ENCODE measurements at regions not wholly inside any gene's neighbourhood (a gene's known extent, or its start where the extent isn't known, plus 50 kb on each side); places are given as distances from the start of the nearest gene placed in this dataset.
A peak's percentile ranks its signal among the peaks of the same experiment; 100 is the strongest.

DNA sequence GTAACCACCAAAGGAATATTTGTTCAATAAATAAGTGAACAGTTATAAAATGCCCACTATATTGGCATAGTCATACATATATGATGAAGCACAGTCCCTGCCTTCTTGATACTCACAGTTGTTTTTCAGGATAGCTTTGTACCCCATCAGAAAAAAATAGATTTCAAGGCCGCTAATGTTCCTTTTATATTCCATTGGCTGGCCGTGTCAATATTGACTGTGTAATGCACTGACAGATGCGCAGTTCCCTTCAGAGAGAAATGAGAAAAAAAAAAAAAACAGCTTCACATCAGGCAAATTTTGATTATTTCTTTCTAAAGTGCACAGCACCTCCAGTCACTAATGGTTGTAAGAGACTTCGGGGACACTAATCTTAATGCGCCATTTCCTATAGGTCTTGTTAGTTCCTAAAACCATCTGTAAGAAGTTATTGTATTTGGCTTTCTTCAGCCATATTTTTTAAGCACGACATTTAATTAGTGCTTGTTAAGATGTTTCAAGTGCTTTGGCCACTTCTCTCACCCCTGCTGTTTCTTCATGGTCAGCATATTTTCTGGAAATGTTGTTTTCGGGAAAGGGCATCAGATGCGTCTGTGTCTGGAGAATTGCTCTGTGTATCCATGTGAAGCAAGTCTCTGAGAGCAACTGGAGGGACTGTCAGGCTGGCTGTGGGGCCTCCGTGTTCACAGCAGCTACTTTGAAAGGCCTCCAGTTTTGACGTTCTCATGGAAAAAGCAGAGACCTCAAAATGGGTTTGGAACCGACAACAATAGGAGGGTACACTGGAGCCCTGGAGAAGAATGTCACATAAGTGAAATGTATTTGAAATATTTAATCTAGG lies 378.3 kb downstream of the MTX2 start:
- no peak for DNase-seq (ENCODE audit: low read depth, low spot score)

DNA sequence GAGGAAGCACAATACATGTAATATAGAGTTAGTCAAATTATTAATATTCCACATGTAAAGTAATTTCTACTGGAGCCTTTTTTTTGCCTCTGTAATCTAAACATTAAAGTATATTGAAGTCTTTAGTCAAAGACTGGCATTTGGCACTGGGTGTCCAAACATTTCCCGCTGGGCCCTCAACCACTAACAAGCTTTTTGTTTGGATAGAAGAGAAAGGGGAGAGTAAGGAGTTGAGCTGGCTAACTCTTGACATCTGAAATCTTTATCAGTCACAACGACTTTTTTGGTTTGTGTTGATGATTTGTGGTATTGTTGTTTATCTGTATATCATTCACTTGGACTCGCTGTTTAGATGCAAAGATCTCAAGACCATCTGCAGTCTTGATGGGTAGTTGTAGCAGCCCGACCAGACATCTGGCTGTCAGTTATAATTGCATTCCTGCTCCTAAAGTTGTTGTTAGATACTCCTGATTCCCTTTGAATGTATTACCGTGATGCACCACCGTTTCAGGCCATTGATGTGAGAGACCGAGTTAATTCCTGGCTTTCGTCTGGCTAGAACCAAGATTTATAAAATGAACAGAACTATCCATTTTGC lies 379.6 kb downstream of the MTX2 start:
- no peak for DNase-seq (ENCODE audit: low read depth, low spot score)

DNA sequence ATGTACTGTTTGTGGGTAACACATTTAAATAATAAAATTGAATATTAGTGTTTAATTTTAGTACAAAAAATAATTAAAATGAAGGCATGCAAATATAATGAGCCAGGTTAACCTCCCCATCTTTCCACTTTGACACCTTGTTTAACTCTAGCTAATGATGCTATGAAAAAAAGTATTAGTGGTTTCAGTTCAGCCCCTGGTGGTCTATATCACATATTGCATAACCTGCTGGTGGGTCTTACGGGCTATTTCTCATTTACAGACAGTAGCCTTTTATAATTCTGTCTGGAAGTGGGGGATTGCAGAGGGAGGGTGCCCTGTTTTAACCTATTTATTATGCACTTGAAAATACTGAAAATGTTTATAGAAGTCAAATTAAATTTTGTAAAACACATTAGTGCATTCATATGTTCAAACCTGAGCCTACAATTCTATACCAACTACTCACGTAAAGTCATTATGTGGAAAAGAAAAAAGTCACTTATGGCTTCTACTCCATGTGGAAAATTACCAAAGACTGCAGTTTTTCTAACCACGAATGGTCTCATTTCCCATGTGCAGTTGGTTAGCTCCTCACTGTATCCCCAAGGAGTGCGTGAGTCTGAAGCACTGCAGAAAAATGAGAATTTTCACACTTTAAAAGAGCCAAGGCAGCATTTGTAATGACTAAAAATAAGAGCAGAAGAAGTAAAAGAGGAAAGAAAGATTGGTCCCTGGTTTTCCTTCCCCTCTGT lies 381.0 kb downstream of the MTX2 start:
- no peak for DNase-seq (ENCODE audit: low read depth, low spot score)

DNA sequence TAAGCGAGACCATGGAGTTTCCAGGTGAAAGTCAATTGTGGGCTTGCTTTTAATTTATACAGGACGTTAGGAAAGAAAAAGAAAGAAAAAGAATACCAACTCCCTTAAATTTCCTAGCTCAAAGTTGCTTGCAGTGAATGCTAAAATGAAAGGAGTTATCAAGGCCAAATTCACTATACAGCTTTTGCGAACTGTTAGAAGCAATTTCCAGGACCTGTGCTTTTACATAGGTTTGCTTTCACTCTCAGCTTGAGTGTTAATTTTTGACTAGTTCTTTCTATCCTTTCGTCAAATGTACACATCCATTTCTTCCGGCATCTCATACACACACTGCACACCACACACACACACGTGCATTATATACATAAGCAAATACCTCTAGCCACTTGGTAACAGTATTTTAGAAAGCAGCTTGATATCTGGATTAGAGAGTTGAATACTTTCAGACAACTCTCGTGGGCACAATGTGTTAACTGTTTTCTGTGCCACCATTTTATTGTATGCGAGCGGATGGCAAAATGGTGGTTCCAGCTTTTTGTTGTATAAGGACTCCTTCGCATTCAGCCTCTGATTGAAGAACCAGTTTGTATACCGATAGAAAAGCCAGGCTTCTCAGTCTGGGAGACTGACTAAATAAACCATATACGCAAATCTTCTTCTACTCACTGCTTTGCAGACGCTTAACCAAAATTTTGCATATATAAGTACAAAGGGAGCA lies 381.8 kb downstream of the MTX2 start:
- DNase-seq (ENCODE audit: low read depth, low spot score), result no peak

DNA sequence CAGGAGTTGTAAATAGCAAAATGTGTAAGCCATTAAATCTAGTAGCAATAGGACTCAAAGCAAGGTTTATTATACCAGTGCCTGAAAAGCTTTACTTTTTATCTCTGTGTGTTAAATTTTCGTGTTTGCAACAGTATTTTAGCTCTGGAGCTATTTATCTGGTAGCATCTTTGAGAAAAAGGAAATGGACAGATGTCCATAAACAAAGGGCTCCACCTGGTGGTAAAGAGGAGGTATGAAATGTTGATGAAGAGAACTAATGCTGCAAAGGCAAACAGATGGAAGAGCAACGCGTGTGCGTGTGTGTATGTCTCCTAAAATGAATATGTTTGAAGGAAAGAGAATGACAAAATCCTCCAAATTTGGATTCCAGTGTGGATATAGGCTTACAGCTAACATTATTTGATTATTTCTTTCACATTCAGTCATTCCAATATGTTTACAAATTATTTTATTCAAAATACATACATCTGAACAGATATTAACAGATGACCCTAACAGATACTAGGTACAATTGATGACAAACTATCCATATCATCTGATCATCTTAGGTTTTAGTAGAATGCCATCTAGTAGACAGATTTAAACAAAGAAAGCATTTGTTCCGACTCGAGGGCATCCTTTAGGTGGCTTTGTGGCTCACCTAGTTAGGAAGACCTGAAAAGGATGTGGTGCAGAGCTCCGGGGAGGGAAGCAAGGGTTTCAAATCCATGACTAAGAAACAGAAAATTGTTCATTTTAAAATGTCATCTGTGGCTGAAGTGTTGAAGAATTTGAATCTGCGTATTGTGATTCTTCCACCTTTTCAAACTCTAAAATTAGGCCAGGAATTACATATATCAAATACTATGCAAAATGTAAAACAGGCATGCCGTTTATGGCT lies 383.3 kb downstream of the MTX2 start:
- no peak for DNase-seq (ENCODE audit: low read depth, low spot score)

DNA sequence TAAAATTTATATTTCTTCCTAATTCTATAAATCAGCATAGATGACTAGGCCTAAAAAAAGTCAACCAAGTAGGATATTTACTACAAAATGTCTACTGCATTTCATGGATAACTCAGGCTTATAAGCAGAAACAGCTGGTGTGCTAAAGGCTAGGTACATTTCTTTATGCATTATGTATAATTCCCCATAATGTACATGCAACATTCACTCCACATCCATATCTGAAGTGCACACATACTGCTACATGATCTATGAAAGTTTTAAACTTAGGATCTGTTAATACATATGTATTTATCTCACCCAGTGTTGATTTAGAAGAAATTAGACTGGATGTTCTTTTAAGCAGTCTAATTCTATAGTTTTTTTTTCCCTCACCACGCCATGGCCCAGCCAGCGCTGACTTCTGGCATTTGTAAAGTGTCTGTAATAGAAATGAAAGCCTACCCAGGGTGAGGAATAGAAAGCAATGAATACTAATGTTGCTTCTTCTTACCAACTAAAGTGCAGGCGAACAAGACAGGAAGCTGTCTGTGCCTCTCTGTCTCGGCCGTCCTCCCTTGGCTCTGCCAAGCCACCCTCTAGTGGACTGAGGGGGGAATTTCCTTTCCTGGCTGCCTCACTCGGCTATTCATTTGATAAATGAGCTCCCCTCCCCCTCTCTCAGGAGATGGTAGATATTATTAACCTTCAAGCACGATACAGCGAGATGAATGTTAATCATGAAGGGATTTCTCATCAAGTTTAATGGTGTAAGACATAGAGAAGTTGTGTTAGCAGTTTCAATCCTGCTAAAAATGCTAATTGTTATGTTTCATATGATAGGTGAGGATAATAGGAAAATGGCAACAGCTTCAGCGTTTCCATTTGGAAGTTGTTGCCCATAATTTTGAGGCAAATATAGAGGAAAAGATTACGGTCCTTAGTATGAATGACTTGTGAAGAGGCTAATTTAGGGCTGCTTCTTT lies 384.5 kb downstream of the MTX2 start:
- peak; percentile 48 for DNase-seq (ENCODE audit: low read depth, low spot score)

DNA sequence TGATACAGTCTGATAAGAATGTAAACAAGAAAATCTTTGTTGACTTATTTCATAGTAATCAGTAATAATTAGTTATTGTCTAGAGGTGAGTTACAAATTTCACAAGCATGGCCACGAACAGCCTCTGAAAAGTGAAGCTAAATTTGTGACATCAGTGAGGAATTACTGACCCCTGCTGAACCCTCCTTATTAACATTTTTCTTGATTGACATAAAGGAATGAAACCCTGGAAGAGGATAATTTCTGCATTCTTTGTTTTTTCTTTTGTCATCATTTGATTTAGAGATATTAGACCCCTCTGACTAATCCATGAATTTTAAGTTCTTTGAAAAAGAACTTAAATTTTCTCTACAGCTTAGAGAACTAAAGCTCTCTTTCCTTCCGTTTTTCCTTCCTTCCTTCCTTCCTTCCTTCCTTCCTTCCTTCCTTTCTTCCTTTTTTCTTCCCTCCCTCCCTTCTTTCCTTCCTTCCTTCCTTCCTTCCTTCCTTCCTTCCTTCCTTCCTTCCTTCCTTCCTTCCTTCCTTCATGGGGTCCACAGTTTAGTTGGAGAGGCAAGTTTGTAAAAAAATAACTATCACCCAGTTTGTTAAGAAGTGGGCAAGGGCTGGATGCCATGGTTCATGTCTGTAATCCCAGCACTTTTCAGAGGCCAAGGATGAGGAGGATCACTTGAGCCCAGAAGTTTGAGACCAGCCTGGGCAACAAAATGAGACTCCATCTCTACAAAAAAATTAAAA lies 387.0 kb downstream of the MTX2 start:
- no peak for DNase-seq (ENCODE audit: low read depth, low spot score)

DNA sequence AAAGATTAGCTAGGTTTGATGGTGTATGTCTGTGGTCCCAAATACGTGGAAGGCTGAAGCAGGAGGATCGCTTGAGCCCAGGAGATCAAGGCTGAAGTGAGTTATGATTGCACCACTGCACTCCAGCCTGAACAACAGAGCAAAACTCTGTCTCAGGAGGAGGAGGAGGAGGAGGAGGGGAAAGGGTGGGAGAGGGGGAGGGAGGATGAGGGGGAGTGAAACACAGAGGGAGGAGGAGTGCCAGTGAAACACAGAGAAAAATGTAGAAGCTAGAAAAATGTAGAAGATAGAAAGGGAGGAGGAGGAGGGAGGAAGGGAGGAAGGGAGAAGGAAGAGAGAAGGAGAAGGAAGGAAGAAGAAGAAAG lies 387.5 kb downstream of the MTX2 start:
- no peak for DNase-seq (ENCODE audit: low read depth, low spot score)

DNA sequence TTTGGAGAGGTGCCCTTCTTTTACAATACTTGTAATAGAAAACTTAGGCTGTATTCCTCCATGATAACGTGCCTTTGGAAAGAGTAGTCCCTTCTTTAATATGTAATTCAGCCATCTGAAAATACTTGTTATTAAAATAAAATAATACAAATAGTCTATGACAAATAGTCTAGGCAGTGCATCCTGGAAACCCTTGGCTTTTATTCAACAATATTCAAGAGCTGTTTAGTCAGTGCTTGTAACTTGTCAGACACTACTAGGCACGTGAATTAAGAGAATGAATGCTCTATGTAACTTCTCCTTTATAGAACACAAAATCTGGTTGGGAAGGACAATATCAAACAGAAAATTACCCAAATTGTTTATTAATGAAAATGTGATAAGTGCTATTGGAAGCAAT lies 388.2 kb downstream of the MTX2 start:
- DNase-seq (ENCODE audit: low read depth, low spot score), result no peak

DNA sequence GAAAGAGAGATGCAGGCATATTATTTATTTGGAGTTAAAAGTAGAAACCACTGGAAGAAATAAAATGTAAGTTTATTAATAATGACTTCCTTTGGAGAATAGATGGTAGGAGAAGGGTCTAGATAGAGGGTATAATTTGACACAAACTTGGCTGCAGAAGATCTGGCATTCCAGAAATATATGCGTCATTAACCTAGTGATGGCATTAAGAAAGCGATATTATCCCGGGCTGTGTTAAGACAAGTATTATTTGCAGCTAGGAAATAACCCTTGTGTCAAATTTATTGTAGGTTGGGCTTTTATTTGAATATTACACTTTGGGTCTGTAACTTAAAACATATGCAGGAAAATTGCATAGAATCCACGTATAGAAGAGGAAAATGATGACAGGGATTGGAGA lies 389.5 kb downstream of the MTX2 start:
- DNase-seq (ENCODE audit: low read depth, low spot score), result no peak

DNA sequence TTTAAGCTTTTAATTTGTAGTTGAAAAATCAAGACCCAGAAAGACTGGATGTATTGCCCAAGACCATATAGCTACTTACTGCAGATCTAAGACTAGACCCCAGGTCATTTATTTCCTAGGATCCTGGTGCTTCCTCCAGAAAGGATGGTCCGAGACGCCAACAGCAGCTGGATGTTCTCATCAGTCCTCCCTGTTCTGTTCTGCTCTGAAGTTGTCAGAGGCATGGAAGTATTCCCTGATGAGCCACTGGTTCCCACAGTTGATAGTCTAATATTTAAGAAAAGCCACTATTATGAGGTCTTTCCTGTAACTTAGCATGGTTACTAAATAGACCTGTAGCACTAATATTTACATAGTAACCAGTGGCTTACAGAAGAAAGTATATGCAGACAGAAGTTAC lies 393.5 kb downstream of the MTX2 start:
- no peak for DNase-seq (ENCODE audit: low read depth, low spot score)

DNA sequence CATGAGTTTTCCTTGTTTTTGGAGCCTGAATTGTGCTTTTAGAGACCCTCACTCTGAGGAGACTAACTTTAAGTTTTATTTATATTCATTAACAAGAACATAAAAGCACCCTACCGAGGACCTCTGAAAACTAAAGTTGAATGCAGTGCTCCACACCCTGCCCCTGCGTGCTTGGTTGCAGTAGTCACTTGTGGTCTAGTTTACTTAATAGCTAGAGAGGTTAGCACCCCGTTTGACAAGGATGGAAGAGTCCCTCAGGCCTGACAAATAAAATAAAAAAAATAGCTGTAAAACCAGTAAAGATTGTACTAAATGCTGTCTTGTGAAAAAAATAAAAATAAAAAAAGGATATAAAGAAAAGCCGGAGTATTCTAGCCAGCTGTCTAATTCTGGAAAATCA lies 395.2 kb downstream of the MTX2 start:
- DNase-seq (ENCODE audit: low read depth, low spot score), result no peak

DNA sequence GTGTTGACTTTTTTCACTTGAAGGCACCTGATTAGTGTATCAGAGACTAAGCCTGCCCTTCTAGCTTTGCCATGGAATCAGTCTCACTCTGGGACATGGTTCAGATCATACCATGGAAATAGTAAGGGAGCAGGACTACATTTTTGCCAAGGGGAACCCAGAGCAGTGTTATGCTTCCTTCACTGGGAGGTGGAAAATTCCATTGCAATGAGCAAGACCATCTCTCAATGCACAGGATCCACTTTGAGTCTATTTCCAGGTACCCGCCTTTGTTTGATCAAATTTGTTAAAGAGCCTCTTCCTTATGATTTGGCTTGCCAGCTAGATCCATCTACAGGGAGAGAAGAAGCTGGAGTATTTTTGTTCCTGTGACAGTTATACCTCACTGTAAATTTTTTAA lies 395.8 kb downstream of the MTX2 start:
- no peak for DNase-seq (ENCODE audit: low read depth, low spot score)

DNA sequence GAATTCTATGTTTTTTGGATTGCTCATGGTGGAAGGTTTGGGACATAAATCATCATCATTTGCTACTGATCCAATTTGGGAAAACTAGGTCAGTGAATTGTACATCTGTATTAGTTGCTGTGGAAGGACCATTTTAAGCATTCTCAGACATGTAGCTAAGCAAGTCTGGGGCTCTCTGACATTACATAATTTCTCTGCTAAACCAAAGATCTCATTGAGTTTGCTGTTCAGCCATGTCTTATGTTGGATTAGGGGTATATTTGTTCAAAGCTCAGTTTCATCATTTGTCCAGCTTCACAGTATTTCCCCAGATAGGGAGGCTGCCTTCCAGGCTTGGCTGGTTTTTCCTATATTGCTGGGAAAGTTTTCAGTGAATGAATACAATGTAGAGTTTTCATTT lies 399.7 kb downstream of the MTX2 start:
- DNase-seq (ENCODE audit: low read depth, low spot score), result no peak

DNA sequence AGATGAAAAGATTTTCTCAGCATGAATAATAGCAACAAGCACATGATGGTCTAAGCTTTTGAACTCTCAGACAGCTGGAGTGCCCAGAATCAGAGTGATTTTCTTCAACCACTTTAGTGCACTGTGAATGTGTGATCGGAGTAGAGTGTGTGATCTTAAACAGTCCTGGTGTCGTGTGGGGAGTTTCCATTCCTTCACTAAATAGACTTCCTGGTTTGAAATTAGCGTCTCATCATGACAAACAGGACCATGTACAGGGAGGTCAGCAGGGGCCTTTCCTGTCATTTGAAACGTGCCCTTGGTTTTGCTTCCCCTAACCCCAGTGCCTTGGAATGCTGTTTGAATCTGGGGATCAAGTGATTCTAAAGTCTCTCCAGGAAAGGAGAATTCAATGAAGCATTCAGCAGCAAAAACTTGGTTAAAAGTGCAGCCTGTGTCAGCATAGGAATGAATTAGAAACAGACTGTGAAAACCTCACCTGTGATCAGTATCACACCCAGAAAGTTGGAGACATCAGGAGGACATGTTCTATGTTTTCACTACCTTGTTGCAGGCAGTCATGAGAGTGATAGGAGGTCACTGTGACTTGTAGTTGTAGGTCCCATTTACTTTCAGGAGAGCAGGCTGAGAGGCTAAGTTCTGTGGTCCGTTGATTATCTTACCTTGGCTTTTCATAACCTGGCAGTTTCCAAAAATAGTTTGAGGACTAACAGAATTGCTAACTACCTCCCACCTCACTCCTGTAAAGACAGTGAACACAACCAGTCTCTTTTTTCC lies 400.3 kb downstream of the MTX2 start:
- no peak for DNase-seq (ENCODE audit: low read depth, low spot score)

DNA sequence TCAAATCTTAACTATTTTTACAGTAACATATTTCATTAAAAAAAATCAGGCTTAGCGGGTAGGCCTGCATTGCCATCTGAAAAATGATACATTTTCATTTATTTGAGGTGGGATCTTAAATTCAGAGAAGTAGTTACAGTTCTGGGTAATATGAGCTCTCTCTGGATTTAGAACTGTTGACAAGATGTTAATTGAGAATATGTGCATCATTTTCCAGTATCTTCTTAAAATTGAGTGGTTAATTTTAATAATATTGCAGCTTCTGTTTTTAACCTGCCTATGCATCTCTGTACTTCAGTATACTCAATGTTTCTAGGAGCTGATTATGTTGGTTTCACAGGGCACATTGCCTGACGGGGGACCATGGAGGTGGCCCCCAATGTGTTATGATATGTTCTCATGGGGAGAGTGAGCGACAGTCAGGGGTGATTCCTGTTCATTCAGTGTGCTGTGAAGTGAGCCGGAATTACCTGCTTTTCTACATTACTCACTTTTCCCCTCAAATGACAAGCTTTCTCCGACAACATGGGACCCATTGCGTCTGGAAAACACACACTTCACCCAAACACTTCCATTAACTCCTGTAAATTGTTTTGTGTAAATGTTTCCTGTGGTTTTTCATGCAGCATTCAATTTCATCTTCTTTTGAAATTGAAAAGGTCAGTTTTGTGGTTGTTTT lies 406.2 kb downstream of the MTX2 start:
- no peak for DNase-seq (ENCODE audit: low read depth, low spot score)

DNA sequence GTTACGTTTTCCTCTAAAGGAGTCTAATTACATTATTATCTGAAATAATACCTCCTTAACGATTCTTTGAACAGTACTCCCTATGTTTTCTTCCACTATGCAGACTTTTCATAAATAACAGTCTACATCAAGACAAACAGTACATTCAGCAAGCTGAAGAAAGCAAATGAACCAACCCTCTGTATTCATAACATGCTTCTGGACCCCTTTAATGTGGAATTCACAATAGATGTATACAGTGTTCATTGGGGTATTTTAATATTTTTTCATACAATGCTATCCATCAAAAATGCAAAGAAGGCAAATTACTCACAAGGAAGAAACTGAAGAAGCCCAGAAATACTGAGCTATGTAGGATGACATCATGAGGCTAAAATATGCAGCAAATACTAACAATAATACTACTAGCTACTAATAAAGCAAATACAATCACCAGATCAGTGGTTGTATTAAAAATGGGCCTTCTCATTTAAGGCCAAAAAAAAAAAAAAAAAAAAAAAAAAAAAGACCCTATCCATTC lies 408.6 kb downstream of the MTX2 start:
- no peak for DNase-seq (ENCODE audit: low read depth, low spot score)

DNA sequence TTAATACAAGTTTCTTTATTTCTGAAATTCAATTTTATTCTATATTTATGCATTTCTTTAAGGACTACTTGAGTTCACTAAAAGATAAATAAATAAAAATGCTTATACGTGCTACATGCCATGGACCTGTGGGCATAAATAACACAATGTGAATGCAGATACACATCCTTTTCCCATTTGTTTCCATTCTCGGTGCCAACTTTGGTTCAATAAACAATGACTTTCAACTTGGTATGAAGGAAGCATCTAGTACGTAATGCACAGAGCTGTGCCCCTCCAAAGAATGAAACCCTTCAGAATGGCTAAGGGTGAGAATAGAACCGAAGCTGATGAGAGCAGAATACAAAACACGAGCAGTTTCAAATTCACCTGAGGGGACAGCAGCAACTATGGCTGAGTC lies 409.3 kb downstream of the MTX2 start:
- DNase-seq (ENCODE audit: low read depth, low spot score), result no peak

Measured in iPS DF 19.7 (cell line).